ENCODE measurements at regions not wholly inside any gene's neighbourhood (a gene's known extent, or its start where the extent isn't known, plus 50 kb on each side); places are given as distances from the start of the nearest gene placed in this dataset.

GRCh38 chr5:104326966-104327365, 764.4 kb upstream of the NUDT12 start:
- H2AFZ ChIP-seq (ENCODE audit: low read depth, low read length, poor library complexity, severe bottlenecking): no peak overlapping the region
- ChIA-PET RAD21 (ENCODE audit: low non-redundant PET in 1 of 2, low total read pairs in 2 of 2, uncharacterized antibody in 2 of 2, unreplicated experiment in 2 of 2) (no interaction called here), POLR2A (no interaction called here), CTCF (no interaction called here)
- no peak for ATAC-seq
- H3K9ac ChIP-seq (ENCODE audit: low read length): no peak overlapping the region
- no peaks in the 10 kb centered on the region for H3K27me3 ChIP-seq (ENCODE audit: insufficient read depth, low read length)
- no peaks in the 10 kb centered on the region for H4K20me1 ChIP-seq (ENCODE audit: insufficient read depth)
- H3K4me2 ChIP-seq (ENCODE audit: low read length): no peak overlapping the region
- H3K9me3 ChIP-seq (ENCODE audit: control insufficient read depth in 1 of 2, insufficient read depth in 1 of 2, low read depth in 1 of 2, low read length in 2 of 2): no peaks in the 10 kb centered on the region
- no peaks in the 10 kb centered on the region for H3K79me2 ChIP-seq (ENCODE audit: insufficient read depth, low read length)
- no peak overlapping the region for H3K27ac ChIP-seq (ENCODE audit: low read depth, low read length)
- no peaks in the 10 kb centered on the region for H3K4me1 ChIP-seq (ENCODE audit: control insufficient read depth in 1 of 2, insufficient read depth in 2 of 2, low read length in 2 of 2)
- DNase-seq (ENCODE audit: low read depth, low spot score): no peak
- H3K9me2 ChIP-seq (ENCODE audit: insufficient read depth): no peaks in the 10 kb centered on the region; the same call in 1 of the 2 replicates
- H3K4me3 ChIP-seq (replicated peaks in 1 of 2; ENCODE audit: low read depth in 1 of 2, low read length in 2 of 2): no peak overlapping the region
- BruUV-seq (replicated peaks): no TSS peak
- intact Hi-C loops (cut with micrococcal nuclease): no loop called here
- TF ChIP-seq, protein P1, sequence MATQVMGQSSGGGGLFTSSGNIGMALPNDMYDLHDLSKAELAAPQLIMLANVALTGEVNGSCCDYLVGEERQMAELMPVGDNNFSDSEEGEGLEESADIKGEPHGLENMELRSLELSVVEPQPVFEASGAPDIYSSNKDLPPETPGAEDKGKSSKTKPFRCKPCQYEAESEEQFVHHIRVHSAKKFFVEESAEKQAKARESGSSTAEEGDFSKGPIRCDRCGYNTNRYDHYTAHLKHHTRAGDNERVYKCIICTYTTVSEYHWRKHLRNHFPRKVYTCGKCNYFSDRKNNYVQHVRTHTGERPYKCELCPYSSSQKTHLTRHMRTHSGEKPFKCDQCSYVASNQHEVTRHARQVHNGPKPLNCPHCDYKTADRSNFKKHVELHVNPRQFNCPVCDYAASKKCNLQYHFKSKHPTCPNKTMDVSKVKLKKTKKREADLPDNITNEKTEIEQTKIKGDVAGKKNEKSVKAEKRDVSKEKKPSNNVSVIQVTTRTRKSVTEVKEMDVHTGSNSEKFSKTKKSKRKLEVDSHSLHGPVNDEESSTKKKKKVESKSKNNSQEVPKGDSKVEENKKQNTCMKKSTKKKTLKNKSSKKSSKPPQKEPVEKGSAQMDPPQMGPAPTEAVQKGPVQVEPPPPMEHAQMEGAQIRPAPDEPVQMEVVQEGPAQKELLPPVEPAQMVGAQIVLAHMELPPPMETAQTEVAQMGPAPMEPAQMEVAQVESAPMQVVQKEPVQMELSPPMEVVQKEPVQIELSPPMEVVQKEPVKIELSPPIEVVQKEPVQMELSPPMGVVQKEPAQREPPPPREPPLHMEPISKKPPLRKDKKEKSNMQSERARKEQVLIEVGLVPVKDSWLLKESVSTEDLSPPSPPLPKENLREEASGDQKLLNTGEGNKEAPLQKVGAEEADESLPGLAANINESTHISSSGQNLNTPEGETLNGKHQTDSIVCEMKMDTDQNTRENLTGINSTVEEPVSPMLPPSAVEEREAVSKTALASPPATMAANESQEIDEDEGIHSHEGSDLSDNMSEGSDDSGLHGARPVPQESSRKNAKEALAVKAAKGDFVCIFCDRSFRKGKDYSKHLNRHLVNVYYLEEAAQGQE (IDR thresholded peaks at IDR 0.05; ENCODE audit: low read depth): no peak
- TF ChIP-seq ATF3 (IDR thresholded peaks at IDR 0.05) (no peak), EZH2phosphoT487 (IDR thresholded peaks at IDR 0.05; ENCODE audit: borderline replicate concordance) (no peak), EZH2 (IDR thresholded peaks at IDR 0.05) (no peak), SRF (IDR thresholded peaks at IDR 0.05; ENCODE audit: low read depth) (no peak), CTCF (IDR thresholded peaks at IDR 0.05 in 2 of 3, conservative IDR thresholded peaks at IDR 0.05 in 1 of 3; ENCODE audit: borderline replicate concordance in 1 of 3, insufficient read depth in 1 of 3, low read depth in 2 of 3, low read length in 2 of 3) (no peak)
- no peaks in the 10 kb centered on the region for H3K36me3 ChIP-seq (ENCODE audit: control insufficient read depth in 1 of 2, insufficient read depth in 2 of 2, low read length in 2 of 2)

All from HCT116 (cell line).